ENCODE measurements at regions not wholly inside any gene's neighbourhood (a gene's known extent, or its start where the extent isn't known, plus 50 kb on each side); places are given as distances from the start of the nearest gene placed in this dataset.

DNA sequence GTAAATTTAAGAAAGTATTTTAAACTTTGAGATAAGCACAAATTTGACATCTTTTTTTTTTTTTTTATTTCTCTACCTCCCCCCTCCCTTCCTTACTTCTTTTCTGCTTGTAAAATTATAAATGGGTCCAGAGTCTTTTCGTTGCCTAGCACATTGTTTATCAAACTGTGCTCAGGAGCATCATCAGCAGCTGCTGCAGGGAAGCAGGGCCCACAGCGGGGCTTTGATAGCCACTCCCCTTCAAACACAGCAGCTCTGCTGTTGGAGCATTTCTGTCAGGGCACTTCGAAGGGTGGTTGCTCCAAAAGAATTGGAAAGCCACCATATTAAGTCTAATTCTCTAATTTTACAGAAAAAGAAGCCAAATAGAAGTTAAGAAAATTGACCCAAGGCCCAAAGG is 588.3 kb downstream of the SPRY1 start:
- Histone ChIP-seq H3K9me2 (ENCODE audit: insufficient read depth, low read length) (no peaks in the 10 kb centered on the region), H3K36me3 (ENCODE audit: insufficient read depth, low read length) (no peaks in the 10 kb centered on the region), H4K20me1 (ENCODE audit: insufficient read depth, low read length) (no peaks in the 10 kb centered on the region), H3K4me3 (ENCODE audit: low read depth, low read length, poor library complexity, severe bottlenecking) (no peak overlapping the region), H2AFZ (ENCODE audit: low read length) (no peak overlapping the region), H3K27ac (ENCODE audit: low read depth, low read length, poor library complexity, severe bottlenecking) (no peak overlapping the region), H3K4me2 (ENCODE audit: low read length) (no peak overlapping the region), H3K9me3 (ENCODE audit: low read length) (no peaks in the 10 kb centered on the region), H3K4me1 (ENCODE audit: insufficient read depth, low read length, poor library complexity, severe bottlenecking) (no peaks in the 10 kb centered on the region), H3K79me2 (ENCODE audit: insufficient read depth, low read depth, low read length) (no peaks in the 10 kb centered on the region)
- BruUV-seq (replicated peaks): no TSS peak
- TF ChIP-seq, protein P1, sequence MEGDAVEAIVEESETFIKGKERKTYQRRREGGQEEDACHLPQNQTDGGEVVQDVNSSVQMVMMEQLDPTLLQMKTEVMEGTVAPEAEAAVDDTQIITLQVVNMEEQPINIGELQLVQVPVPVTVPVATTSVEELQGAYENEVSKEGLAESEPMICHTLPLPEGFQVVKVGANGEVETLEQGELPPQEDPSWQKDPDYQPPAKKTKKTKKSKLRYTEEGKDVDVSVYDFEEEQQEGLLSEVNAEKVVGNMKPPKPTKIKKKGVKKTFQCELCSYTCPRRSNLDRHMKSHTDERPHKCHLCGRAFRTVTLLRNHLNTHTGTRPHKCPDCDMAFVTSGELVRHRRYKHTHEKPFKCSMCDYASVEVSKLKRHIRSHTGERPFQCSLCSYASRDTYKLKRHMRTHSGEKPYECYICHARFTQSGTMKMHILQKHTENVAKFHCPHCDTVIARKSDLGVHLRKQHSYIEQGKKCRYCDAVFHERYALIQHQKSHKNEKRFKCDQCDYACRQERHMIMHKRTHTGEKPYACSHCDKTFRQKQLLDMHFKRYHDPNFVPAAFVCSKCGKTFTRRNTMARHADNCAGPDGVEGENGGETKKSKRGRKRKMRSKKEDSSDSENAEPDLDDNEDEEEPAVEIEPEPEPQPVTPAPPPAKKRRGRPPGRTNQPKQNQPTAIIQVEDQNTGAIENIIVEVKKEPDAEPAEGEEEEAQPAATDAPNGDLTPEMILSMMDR (conservative IDR thresholded peaks at IDR 0.05; ENCODE audit: low read length): no peak
- TF ChIP-seq EZH2phosphoT487 (IDR thresholded peaks at IDR 0.05; ENCODE audit: borderline replicate concordance, low read depth, low read length): no peak
- ChIA-PET POLR2A (no interaction called here), CTCF (ENCODE audit: unreplicated experiment) (no interaction called here)
- DNase-seq (ENCODE audit: low spot score): no peak
- intact Hi-C loops (cut with micrococcal nuclease; ENCODE audit: unreplicated experiment): no loop called here

DNA sequence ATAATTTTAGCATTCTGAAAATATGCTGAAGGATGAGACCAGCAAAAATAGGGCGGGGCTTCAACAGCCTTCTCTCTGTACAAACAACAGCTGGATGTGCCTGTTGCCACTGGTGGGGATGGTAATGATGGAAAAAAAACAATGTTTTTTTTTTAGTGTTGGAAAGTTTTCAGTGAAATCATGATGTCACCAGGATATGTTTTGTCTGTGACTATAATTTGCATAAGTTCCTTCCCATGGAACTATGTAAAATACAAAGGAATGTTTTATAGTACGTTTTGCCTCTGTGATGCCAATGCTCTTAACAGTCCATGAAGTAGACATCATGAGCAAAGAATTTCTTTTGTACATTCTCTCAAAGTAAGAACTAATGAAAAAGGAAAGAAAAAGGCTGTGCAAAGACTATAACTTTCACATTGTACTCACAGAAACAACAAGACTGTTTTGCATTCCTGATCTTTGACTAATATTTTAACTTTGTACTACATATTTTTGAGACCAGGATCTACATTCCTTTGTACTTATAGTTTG is 589.7 kb downstream of the SPRY1 start:
- Histone ChIP-seq H3K9me2 (ENCODE audit: insufficient read depth, low read length) (no peaks in the 10 kb centered on the region), H3K79me2 (ENCODE audit: insufficient read depth, low read depth, low read length) (no peaks in the 10 kb centered on the region), H3K36me3 (ENCODE audit: insufficient read depth, low read length) (no peaks in the 10 kb centered on the region), H2AFZ (ENCODE audit: low read length) (no peak overlapping the region), H3K4me1 (ENCODE audit: insufficient read depth, low read length, poor library complexity, severe bottlenecking) (no peaks in the 10 kb centered on the region), H3K9me3 (ENCODE audit: low read length) (no peaks in the 10 kb centered on the region), H3K4me3 (ENCODE audit: low read depth, low read length, poor library complexity, severe bottlenecking) (no peak overlapping the region), H3K4me2 (ENCODE audit: low read length) (no peak overlapping the region), H3K27ac (ENCODE audit: low read depth, low read length, poor library complexity, severe bottlenecking) (no peak overlapping the region), H4K20me1 (ENCODE audit: insufficient read depth, low read length) (no peaks in the 10 kb centered on the region)
- no peak for TF ChIP-seq EZH2phosphoT487 (IDR thresholded peaks at IDR 0.05; ENCODE audit: borderline replicate concordance, low read depth, low read length)
- BruUV-seq (replicated peaks): no TSS peak
- intact Hi-C loops (cut with micrococcal nuclease; ENCODE audit: unreplicated experiment): no loop called here
- ChIA-PET POLR2A (interaction anchor here (0.8 kb wide), 1 partner anchor 86 kb away, joined by 3 read pairs; no protein-coding TSS in a partner anchor), CTCF (ENCODE audit: unreplicated experiment) (no interaction called here)
- DNase-seq (ENCODE audit: low spot score): no peak

DNA sequence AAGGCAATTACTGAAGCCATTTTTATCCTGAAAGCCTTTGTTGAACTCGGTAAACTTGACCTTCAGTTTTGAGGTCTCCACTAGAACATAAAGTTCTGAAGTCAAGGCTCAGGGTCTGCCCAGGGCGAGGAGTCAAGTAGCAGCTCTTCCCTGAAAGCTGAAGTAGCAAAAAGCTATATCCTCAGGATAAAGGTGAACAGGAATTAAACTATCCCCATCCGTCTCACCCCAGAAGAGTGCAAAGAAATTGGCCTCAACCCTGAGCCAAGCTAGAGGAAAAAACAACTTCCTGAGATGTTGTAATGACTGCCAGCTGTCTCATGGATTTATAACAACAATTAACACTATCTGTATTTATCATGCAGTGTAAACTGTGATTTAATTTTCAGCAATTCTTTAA is 590.8 kb downstream of the SPRY1 start:
- Histone ChIP-seq H3K4me2 (ENCODE audit: low read length) (no peak overlapping the region), H3K27ac (ENCODE audit: low read depth, low read length, poor library complexity, severe bottlenecking) (no peak overlapping the region), H3K9me2 (ENCODE audit: insufficient read depth, low read length) (no peaks in the 10 kb centered on the region), H3K79me2 (ENCODE audit: insufficient read depth, low read depth, low read length) (no peaks in the 10 kb centered on the region), H3K4me1 (ENCODE audit: insufficient read depth, low read length, poor library complexity, severe bottlenecking) (no peaks in the 10 kb centered on the region), H4K20me1 (ENCODE audit: insufficient read depth, low read length) (no peaks in the 10 kb centered on the region), H3K4me3 (ENCODE audit: low read depth, low read length, poor library complexity, severe bottlenecking) (no peak overlapping the region), H3K9me3 (ENCODE audit: low read length) (no peaks in the 10 kb centered on the region), H3K36me3 (ENCODE audit: insufficient read depth, low read length) (no peaks in the 10 kb centered on the region), H2AFZ (ENCODE audit: low read length) (no peak overlapping the region)
- ChIA-PET CTCF (ENCODE audit: unreplicated experiment) (no interaction called here), POLR2A (interaction anchor here (0.9 to 1.1 kb wide), 2 partner anchors 10 to 1280 kb away, joined by 3 to 7 read pairs; no protein-coding TSS in a partner anchor)
- intact Hi-C loops (cut with micrococcal nuclease; ENCODE audit: unreplicated experiment): no loop called here
- BruUV-seq (replicated peaks): no TSS peak
- TF ChIP-seq, protein P1 (conservative IDR thresholded peaks at IDR 0.05; ENCODE audit: low read length): no peak
- no peak for TF ChIP-seq EZH2phosphoT487 (IDR thresholded peaks at IDR 0.05; ENCODE audit: borderline replicate concordance, low read depth, low read length)
- DNase-seq (ENCODE audit: low spot score): no peak

Data from OCI-LY7 (cell line).